Muscle of back (tissue), 3 donors: ENCODE measurements at regions not wholly inside any gene's neighbourhood (a gene's known extent, or its start where the extent isn't known, plus 50 kb on each side); places are given as distances from the start of the nearest gene placed in this dataset.
A peak's percentile ranks its signal among the peaks of the same experiment; 100 is the strongest.
"Not testable (repeated sequence)": the region's sequence is repeated elsewhere in the genome, so short reads cannot be mapped to it uniquely, and the experiment has no call there.

Experiments used
- DNase-seq, 3 donors: peaks; one replicate each; pipeline versions ENCODE4 v3.0.0 to v3.0.0-alpha.2; 2013

GRCh38 chr10:71116426-71116825 lies 95.9 kb upstream of the UNC5B start:
- DNase-seq = no peak

- not testable (repeated sequence) for DNase-seq
Measured at GRCh38 chr10:71117589-71117988, 94.8 kb upstream of the UNC5B start.

- no peak for DNase-seq
Measured at GRCh38 chr10:71123023-71123422, 89.3 kb upstream of the UNC5B start.

GRCh38 chr10:71124921-71125748 lies 87.2 kb upstream of the UNC5B start:
- peak; percentile 29 to 64 (median 43) for DNase-seq

- no peak for DNase-seq
Measured at GRCh38 chr10:71125749-71126107, 86.6 kb upstream of the UNC5B start.

- DNase-seq = no peak
Measured at GRCh38 chr10:71126432-71126831, 85.9 kb upstream of the UNC5B start.

- DNase-seq = no peak
Measured at GRCh38 chr10:71127104-71127503, 85.3 kb upstream of the UNC5B start.

- no peak for DNase-seq
Measured at GRCh38 chr10:71127773-71128172, 84.6 kb upstream of the UNC5B start.

GRCh38 chr10:71128311-71128980 lies 83.9 kb upstream of the UNC5B start:
- DNase-seq = peak in 2 of 3 donors; percentile 30 to 60

GRCh38 chr10:71131096-71131495 lies 81.3 kb upstream of the UNC5B start:
- DNase-seq = no peak

- no peak for DNase-seq
Measured at GRCh38 chr10:71131508-71132088, 80.8 kb upstream of the UNC5B start.

GRCh38 chr10:71132321-71132810 lies 80.0 kb upstream of the UNC5B start:
- no peak for DNase-seq

- no peak for DNase-seq
Measured at GRCh38 chr10:71133710-71134686, 78.4 kb upstream of the UNC5B start.

- no peak for DNase-seq
Measured at GRCh38 chr10:71134732-71135211, 77.6 kb upstream of the UNC5B start.

- no peak for DNase-seq
Measured at GRCh38 chr10:71135236-71135635, 77.1 kb upstream of the UNC5B start.

- no peak for DNase-seq
Measured at GRCh38 chr10:71136036-71136721, 76.2 kb upstream of the UNC5B start.

GRCh38 chr10:71137701-71138100 lies 74.7 kb upstream of the UNC5B start:
- no peak for DNase-seq

- DNase-seq = no peak
Measured at GRCh38 chr10:71138166-71138830, 74.1 kb upstream of the UNC5B start.

GRCh38 chr10:71141528-71141927 lies 70.8 kb upstream of the UNC5B start:
- DNase-seq = no peak

- no peak for DNase-seq
Measured at GRCh38 chr10:71143170-71143569, 69.2 kb upstream of the UNC5B start.
